ENCODE measurements at regions not wholly inside any gene's neighbourhood (a gene's known extent, or its start where the extent isn't known, plus 50 kb on each side); places are given as distances from the start of the nearest gene placed in this dataset.

GRCh38 chr3:82132210-82133069, 371.0 kb upstream of the GBE1 start:
- TF ChIP-seq CTCF (IDR thresholded peaks at IDR 0.05 in 4 of 5, conservative IDR thresholded peaks at IDR 0.05 in 1 of 5) (no peak), POLR2A (IDR thresholded peaks at IDR 0.05) (no peak)
